IPS-NIHi11 (cell line): ENCODE measurements at regions not wholly inside any gene's neighbourhood (a gene's known extent, or its start where the extent isn't known, plus 50 kb on each side); places are given as distances from the start of the nearest gene placed in this dataset.

Source experiments
- DNase-seq: peaks from one replicate; pipeline ENCODE4 v3.0.0; 2012; ENCODE audit warnings: mixed read lengths, low spot score

DNA sequence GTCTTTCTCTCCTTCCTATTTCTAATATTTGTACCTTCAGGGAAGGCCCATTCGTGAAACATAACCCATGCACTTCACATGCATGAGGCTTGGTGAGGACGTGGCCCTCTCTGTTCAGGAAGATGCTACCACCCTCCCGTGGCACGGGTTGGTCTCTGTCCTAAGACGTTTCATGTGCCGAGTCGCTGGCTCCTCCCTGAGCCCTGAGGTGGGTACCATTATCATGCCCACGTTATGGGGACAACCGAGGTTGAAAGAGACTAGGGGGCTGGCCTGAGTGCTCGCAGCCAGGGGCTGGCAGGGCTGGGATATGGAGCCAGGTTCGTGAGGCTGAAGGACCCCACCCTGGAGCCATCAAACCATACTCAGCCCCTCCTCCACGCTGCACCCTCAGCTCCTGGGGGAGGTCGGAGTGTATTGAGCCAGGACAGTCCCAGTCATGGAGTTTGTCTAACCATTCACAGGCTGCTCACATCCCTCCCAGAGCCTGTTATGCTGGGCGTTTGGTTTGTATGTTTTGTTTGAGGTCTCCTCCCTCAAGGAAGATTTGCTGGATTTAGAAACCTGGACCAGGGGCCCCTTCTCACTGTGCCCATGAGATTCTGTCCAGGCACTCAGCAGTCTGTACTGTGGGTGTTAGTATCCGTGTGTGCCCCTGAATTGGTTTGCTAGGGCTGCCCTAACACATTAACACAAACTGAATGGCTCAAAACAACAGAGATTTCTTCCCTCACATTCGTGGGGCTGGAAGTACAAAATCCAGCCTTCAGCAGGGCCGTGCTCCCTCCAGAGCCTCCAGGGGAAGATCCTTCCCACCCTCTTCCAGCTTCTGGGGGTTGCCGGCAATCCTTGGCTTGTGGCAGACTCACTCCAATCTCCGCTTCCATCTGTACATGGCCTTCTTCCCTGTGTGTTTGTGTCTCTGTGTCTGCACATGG lies 88.3 kb downstream of the ANKRD60 start:
- DNase-seq = no peak

DNA sequence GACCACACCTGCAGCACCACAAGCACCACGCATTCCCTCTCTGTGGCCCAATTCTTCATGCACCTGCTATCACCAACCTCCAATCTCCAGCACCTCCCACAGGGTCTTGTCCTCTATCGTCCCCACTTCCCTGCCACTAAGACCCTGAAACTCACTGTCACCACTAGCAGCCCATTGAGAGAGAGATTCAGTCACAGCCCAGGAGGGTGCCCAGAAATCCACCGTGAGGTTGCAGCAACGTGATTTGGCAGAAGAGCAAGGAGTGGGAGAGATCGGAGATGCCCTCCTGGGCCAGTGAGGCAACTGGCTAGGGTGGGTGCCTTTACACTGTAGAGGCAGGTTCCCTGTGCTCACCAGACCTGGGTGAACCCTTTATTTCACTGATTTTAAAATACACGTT lies 90.1 kb downstream of the ANKRD60 start:
- no peak for DNase-seq

DNA sequence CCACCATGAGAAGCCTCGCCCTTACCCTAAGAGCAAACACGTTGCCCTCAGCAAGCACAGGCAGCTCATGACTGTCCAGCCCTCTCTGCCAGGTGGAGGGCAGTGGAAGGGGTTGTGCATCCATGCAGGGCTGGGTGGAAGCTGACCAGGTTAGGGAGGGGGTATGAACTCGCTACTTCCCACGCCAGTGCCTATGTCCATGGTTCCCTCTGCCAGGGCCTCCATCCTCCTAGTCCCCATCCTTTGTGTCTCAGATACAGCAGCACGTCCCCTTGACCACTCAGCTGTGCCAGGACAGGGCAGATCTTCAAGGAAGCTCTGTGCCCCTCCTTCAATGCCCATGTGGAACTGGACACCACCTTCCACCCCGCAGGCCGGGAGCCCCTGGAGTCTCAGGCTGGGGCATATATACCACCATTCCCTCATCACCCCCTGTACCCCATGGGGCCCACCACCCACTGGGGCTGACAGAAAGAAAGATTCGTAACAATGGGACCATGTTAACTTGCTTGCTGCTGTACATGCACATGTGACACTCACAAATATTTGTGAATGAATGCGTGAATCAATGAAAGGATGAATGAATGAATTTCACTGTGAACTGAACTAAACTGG lies 90.7 kb downstream of the ANKRD60 start:
- DNase-seq = no peak

DNA sequence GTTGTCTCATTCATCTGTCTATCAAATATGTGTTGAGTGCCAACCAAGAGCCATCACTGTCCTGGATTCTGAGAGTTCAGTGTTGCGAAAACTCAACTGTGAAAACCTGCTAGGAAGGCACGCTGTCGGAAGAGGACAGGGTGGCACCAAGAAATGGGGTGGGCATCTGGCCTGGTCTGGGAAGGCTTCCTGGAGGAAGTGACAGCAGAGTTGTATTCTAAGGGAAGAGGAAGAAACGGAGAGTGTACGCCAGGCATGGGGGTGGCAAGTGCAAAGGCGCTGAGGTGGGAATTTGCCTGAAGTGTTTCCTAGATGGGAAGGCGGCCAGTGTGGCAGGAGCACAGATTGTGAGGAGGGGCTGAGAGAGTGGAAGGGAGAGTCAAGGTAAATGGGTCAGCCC lies 91.2 kb downstream of the ANKRD60 start:
- DNase-seq = no peak

DNA sequence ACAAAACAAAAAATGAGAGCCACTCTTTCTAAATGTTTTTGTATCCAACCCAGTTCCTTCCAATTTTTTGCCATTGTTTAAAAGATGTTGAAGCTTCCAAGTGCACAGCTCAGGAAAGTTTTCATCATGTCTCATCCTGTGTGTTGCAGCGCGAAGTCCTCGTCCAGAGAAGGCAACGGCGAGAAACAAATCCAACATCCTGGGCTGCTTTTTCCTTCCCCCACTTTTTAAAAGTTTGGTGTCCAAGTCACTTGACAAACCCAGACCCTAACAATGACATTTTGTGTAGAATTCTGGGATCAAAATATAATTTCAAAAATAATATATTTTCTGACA lies 92.3 kb downstream of the ANKRD60 start:
- no peak for DNase-seq

DNA sequence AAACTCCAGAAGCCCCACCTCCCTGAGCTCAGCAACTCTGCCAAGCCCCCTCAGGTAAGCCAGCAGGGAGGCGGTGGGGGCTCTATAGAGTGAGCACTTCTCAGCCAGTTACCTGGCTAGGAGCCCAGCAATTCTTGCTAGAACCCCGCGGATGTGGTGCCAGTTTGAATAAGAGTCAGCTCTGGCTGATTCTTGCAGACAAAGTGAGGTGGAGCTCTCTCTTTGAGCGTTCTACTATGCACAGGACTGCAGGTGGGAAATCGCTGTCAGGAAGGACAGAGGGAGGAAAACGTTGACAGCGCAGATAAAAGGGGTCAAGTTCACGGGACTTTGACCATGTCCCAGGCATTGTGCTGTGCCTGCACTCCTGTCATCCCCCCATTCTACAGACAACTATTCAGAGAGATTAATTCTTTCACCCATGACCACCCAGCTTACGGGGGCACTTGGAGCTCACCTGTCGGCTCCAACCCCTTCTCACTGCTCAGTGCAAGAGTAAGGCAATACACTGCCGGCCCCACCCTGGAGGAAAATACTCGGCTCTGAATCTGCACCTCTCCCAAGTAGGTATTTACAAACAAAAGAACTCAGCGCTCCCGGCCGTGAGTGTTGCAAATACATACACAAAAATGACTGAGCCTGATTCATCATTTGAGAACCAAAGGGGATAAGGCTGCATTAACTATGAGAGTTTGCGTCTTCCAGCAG lies 92.9 kb downstream of the ANKRD60 start:
- no peak for DNase-seq

DNA sequence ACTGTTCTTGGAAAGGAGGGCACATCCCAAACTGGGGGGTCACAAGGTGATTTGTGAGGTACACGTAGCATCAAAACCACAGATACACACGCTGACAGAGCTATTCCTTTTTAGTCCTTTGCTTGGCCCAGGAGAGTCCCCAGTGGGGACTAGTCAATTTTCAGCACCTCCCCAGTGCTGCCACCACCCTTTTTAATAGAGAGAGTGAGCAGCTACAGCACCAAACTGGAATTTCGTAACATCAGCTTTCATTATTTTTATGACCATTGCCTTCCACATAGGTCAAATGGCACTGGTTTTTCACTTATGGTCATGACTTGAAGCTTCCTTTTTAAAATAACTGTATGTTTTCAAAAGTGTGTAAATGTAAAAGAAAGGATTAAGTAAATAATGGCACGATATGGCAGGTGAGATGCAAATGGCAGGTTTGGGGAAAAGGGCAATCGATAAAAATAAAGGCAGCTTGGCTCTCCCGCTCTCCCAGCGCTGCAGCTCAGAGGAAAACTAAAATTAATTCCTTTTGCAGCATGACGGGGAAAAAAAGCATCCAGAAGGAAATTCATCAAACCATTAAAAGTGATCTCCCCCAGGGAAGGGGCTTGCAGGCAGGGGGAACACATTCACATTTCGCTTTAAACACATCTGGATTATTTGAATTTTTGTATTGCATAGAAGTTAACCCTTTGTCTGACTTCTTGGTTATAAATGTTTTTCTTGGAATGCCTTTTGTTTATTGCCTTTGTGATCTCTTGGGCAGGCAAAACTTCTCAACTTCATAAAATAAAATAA lies 95.2 kb downstream of the ANKRD60 start:
- DNase-seq = no peak

DNA sequence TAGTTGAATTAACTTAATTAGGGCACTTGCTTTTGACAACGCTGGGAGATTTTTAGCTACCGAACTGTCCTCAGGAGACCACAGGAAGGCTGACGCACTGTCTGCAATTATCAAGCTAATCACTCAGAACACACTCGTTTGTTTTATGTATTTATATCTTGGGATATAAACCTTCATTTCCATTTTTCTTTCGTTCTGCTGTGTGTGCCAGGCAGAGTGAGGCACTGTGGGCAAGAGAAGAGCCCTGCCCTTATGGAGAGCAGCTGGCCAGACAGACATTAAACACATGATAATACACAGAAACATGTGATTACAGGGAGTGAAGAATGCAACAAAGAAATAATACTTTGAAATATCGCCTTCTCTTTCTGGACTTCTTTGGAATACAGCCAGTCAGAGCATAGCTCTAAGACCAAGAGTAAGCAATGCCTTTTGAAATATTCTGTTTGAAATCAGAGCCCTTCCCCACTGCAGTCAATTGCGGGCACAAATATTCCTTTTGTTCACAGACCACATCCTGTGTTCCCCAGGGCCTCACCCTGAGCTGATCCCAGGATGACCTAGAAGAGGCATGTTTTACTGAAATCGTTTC lies 96.8 kb downstream of the ANKRD60 start:
- DNase-seq = no peak

DNA sequence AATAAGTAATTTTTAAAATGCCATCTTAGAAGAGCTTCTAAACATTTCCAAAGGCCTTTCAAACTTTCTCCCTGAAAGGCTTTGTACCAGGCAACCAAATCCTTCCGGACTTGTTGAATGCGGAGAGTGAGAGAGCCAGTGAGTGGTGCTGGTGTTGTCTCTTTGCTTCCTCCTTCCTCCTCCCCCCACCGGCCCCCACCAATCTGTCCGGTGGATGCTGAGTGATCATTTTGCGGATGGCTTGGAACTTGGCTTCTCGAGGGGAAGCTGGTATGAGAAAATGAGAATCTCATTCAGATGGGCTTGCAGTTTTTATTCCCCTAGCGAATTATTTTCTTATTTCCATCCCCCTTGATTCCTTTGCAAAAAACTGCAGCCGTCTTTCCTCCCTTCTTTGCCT lies 97.3 kb downstream of the ANKRD60 start:
- DNase-seq = no peak

DNA sequence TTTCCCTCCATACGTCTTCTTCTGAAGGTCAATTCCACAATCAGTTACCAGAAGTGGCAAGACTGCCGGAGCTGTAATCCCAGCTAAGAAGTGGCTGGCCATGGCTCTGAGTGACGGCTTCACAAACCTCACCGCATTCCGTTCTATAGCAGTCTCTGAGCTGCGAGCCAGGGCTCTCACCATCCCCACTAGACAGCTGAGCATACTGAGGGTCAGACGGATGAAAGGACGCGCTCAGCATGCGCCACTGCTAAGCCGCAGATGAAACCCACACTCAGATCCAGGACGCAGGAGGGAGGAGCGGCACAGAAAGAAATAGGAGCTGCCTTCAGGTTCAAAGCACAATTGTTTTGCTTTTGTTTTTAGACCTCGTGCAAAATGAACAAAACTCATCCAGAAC lies 97.9 kb downstream of the ANKRD60 start:
- no peak for DNase-seq

DNA sequence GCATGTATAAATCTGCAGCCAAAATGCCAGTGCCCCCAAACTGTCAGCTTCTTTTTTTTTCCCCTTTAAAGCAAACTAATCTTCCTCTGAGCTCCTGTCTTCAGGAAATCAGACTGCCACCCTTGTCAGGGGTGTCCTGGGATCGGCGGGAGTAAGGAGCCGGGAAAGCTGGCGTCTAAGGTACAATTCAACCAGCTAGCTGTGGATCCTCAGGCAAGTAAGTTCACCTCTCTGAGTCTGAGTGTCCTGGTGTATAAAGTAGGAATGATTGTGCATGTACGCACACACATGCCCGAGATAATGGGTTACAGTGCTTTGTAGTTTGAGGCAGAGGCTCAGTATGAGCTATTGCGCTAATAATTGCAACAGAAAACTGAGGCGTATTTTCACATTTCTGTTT lies 98.3 kb downstream of the ANKRD60 start:
- DNase-seq = no peak

DNA sequence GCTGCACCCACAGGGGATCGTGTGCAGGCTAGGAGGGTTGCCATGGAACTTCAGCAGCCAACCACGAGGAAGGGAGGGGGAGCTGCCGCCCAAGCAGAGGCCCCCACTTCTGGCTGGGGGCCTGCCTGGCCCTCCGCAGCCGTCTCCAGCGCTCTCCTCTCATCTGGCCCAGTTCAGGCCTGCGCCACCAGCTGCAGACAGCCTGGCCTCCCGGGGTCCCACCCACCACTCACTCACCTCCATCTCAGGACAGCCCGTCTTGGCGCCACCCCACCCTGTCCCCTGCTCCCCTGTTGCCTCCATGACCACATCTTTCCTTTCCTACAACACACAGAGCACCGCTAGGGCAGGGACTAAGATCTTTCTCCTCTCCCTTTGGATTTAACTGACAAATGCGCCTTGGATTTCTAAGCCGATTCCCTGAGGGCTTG lies 98.7 kb downstream of the ANKRD60 start:
- DNase-seq = no peak

DNA sequence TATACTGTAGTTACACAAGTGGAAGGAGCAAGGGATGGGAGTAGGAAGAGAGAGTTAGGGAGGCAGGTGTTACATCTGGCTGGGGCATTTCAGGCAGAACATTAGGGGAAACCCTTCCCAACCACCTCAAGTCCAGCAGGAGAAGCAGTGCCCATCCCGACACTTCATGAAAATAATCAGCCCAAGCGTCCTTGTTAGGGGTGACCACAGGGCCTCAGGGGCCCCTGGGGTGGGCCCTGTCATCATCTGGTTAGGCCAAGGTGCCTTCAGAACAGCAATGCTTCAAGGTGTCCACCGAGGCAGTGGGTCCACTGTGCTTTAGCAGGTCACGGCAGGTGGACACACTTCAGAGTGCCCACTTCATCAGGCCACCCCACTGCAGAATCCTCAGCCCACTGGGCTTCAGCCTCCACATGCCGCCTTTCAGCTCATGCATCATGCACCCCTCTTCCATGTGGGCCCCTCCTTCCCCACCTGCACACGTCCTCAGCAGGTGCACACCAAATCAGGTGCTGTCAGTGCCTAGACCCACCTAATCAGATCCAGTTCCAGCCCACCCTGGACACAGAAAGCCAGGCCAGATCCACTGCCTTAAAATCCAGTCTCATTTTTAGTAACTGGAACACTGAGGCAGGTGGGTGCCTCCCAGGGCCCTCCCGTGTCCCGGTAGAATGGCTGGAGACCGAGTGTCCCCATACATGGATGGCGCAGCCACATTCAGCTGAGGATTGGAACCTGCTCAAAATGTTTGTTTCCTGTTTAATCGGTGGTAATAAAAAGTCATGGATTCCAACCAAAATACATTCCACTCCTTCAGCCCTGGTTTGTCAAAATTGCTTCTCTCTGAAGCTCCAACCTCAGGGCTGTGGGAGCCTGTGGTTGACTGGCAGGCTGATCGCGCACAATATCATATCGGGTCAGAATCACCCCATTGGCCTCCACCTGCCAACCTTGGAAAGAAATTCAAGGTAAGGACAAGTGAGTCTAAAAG lies 99.5 kb downstream of the ANKRD60 start:
- DNase-seq = no peak

DNA sequence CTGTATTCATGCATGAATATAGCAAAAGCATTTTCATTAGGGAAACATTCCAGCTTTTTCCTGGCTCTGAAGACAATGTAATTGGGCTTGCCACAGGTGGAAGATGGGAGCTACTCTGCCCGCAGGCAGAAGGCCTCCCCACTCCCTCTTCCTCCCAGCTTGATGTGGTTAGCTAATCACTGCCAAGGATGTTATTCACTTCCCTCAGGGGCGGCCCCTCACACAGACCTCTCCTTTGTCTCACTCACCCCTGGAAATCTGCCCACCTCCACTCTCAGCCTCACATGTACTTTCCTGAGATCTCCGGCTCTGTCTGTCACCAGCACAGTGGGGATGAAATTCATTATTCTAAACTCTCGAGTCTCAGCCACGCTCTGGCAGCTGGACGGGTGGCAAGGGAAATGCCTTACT lies 100.7 kb downstream of the ANKRD60 start:
- DNase-seq = no peak

DNA sequence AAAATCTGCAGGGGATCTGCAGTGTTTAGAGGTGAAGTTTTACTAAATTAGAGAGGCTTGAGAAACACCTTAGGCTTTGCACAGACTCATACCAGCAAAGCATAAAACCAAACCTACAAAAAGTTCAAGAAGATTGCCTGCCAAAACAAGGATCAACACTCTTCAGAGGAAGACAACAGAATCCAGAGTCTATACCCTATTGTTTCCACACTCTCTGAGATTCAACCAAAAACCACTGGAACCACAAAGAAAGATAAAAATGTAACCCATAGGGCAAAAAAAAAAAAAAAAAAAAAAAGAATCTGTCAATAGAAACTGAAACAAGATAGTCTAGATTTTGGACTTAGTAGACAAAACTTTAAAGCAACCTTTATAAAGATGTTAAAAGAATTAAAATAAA lies 102.7 kb downstream of the ANKRD60 start:
- no peak for DNase-seq

DNA sequence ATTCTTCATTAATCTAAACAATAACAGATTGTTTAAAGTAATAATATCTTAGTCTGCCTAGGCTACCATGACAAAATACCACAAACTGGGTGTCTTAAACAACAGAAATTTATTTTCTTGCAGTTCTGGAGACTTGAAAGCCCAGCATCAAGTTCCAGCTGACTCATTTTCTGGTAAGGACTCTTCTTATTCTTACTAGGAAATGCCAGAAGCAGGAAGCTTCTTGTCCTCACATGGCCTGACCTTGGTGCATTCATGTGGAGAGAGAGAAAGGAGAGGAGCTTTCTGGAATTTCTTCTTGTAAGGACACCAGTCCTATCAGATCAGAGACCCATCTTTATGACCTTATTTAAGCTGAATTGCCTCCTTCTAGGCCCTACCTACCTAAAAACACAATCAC lies 110.5 kb downstream of the ANKRD60 start:
- no peak for DNase-seq

DNA sequence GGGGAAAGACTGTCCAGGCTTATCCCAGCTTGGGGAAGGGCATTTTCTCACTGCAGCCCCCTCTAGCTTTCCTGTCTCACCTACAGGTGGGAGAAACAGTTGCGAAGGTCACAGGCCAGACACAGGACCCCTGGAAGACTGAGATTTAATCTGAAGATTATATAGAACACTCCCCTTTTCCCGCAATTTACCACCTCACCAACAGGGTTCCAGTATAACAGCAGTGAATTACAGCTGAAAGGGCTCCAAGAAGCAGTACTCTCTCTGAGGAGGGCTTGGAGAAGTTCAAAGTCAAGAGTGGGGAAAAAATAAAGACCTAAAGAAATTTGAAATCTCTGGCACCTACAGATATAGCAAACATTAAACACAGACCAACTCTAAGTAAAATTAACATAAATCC lies 111.9 kb downstream of the ANKRD60 start:
- no peak for DNase-seq

DNA sequence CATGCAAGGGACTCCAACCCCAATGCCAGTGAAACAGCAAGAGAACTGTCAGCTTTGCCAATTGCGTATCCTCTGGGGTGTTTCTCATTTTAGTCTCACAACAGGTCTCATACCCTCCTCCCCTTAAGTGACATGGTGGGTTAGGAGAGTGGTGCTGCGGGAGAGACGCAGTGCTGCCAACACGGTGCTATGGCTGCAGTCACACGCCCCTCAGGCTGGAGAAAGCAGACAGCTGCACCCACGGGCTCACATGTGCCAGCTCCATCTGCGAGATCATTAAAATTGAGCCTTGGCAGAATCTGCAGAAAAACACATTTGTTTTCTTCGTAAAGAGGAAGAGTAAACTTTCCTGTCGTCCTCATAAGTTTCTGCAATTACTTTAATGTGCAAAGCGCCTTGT lies 114.7 kb downstream of the ANKRD60 start:
- no peak for DNase-seq

DNA sequence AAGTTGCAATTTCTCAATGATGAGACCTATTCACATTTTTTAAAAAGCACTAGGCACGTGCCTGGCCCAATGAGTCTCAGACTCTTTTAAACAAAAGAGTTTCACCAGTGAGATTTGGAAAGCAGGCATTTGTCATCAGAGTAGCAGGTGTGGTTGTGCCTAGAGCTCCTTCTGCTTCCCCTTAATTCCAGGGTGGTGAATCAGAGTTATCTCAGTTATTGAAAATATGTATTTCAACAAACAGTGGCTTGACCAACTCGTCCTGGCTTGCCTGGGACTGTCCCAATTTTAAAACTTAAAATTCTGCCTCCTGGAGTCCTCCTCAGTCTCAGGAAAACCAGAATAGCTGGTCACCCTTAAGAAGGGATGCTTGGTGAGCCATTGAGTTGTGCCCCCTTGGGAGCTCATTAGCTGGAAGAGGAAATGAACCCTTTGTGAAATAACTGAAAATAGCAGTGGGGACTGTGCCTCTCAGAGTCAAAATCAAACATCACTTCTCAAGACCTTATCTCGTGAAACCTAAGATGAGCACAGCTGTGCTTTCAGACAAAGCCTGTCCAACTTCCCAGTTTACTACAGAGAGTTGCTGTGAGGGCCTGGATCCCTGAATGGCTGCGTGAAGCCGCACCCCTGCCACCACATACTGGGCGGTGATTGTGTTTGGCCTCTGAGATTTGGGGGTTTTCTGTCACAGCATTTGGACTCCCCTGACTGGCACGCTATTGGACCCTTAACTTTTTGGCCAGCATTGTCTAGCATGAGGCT lies 116.3 kb downstream of the ANKRD60 start:
- no peak for DNase-seq
